KG1 (cell line): ENCODE measurements at regions not wholly inside any gene's neighbourhood (a gene's known extent, or its start where the extent isn't known, plus 50 kb on each side); places are given as distances from the start of the nearest gene placed in this dataset.

Experiments
- DNase-seq: peaks from one replicate; lab custom pipeline; 2025; lab: John Stamatoyannopoulos, UW

DNA sequence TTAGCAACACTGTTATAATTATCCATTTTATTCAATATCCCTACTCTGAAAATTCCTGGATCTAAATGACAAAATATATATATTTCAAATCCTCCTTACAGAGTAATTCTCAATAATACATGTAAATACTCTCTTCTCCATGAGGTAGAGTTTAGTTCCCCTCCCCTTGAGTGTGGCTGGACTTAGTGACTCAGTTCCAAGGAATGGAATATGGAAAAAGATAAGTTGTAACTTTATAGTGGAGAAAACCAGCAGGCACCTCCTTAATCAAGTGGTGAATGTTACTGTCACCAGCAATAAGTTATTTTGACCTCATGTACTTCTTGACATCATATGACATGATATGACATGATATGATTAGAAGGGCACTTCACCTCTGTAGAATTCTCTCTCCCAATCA, 302.0 kb downstream of the RAB28 start:
- no peak for DNase-seq

DNA sequence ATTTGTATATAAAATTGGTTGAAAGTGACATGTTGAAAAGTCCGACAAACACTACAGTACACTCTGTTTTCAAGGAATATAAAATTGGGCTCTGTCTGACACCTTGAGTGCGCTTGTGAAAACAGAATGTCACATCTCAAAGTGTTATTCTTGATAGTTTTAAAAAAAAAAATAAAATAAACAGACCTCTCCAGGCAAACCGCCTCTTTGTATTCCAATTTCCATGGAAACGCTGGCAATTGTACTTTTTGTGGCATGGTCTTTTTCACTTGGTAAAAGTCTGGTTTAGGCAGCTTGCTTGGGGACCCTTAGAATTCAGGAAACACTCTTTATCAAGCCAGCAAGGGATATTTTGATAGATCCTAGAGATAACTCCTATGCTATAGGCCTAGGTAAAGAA, 302.5 kb downstream of the RAB28 start:
- no peak for DNase-seq

DNA sequence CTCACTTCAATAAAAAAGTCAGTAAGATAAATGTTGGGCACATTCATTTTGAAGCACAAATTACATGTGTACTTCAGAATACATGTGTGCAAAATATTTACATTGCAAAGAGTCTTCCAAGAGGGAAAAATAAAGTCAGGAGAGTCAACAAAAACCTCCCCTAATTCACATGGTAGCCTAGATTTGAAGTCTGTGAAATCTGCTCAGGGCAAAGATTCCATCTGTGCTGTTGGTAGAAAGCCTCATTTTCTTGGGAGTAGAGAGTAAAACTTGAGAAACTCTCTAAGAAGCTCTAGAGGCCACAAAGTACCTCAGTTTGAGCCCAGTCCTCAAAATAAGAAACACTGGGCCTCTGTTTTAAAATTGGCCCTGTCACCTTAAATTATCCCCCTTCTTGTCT, 303.4 kb downstream of the RAB28 start:
- no peak for DNase-seq

DNA sequence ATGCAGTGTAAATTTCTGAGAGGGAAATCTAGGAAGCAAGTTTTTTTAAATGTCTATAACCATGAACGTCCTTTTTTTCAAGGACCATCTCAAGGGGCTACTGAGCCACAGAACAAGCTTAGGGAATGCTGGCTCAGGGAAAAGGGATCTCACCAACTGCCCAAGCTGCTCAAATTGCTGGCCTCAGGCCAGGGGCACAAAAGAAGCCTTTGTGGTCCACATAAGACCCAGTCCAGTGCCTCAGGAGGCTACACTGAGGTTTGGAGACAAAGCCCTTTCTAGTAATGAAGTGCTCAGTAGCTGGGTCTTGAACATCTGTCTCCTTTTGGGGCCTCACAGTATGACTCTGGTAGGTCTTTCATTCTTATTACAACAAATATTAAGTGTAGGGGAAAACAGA, 305.5 kb downstream of the RAB28 start:
- no peak for DNase-seq

DNA sequence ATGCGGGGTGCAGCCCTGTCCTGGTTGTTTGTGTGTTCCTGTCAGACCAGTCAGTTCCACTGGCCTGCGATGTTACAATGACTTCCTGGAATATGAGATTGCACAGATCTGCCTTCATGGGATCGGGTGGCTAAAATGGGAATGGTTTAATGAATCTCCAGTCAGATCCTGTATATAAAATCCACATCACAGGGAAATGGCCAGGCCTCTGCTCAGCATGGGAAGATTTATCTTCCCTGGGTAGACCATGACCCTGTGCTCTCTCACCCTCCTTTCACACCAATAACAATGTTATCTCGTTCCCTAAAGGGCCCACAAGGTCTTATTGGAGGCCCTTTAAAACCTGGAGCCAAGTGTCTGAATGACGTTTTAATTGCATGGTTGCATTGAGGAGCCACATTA, 307.4 kb downstream of the RAB28 start:
- no peak for DNase-seq

DNA sequence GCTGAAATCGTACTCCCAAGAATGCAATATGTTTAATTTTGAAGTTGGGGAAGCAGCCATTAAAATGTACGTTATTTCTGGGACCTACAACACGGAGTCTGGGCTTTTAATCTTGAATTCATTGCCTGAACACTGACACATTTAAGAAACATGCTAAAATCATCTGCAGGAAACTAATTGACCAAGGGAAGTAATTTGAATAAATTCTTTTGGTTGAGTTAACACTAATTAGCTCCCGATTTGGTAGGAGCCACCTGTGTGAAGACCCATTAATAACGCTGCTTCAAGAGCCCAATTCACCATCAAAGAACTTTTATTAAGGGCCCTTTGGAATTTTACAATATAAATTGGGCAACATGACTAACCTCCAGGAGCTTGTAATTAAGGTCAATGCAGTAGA, 309.2 kb downstream of the RAB28 start:
- no peak for DNase-seq

DNA sequence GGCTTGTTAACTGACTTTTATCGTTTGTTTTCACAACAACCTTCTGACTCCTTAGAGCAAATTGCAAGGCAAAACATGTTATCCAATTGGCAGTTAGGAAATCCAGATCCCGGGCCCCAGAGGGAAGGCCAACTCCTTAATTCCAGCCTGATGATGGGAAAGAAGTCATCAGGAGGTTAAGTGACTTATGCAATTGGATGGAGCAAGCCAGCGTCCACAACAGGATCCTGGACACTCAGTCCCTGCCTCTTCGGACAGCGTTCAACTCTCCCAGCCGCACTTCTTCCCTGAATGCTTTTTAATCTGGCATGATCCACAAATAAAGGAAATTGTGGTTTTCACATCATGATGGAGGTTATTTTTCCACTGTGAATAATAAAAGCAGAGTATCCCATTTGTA, 310.1 kb downstream of the RAB28 start:
- no peak for DNase-seq

DNA sequence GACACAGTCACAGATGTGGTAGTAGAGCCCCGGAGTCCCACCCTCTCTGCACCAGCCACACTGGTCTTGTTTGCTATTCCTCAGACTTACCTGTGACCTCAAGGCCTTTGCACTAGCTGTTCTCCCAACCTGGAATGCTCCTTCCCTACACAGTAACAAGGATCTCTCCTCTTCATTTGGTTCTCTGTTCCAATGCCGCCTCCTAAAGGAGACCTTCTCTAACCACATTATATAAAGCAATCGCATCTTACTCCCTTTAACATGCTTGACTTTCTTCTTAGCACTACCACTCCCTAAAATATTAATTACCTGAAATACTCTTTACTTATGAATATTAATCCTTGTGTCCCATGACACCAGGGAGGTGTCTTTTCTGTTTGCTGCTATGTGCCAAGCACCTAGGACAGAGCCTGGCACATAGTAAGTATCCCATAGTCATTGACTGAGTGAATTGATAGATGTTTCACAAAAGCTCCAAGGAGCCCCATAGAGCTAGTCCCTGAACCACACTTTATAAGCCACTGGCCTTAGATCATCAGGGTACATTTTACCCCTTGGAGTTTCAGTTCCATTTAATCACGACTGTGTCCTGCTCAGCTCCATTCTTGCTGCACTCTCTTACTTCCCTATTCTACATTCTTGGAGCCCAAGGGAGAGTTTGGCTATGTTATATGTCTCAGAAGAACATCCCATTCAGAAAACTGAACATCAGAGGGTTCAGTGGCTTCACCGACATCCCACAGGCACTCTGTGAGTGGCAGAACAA, 312.7 kb downstream of the RAB28 start:
- DNase-seq: no peak

DNA sequence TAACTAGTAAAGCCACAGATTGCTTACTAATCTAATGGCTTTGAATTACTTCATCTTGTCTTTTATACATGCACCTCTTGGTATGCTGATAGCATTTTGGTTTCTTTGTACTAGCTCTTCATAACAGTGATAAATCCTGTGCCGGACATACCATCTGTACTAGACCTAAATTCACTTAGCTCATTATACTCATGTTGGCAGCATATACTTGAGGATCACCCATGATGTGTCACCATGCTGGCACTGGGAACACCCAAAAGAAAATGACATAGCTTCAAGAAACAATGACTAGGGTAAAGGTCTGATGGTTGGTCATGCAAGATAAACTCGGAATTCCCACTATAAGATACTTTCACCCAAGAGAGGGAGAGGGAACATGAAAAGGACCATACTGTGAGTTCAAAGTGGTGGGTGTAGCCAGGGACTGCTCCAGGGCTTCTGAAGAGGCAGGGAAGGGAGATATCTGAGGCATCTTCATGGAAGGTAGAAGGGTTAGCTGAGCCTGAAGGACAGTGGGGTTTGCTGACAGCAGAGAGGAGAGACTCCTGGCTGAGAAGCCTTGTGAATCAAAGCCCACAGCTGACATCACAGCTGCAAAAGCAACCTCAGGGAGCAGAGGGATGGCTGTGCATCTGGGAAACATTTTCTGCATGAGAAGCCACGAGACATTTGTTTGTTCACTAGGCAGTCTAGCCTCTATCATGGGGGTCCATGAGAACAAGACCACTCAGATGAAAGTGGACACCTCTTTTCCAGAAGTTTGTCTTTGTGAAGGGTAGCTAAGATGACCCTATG, 314.2 kb downstream of the RAB28 start:
- DNase-seq: no peak

DNA sequence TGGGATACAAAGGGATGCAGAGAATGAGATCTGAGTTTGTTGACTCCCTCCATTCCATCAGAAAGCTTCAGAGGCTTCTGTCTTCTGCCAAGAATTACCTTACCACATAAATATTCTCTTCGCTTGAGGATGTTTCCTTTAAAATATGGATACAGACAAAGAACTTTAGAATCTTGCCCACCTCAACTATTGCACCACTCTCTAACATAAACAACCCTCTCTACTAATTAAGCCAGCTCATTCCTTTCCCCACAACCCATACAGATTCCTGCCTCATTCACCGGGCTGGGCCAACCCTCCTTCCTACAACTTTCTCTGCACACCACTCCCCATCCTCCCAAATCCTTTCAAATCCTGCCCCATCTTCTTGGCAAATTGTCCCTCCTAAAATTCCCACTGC, 315.8 kb downstream of the RAB28 start:
- no peak for DNase-seq

DNA sequence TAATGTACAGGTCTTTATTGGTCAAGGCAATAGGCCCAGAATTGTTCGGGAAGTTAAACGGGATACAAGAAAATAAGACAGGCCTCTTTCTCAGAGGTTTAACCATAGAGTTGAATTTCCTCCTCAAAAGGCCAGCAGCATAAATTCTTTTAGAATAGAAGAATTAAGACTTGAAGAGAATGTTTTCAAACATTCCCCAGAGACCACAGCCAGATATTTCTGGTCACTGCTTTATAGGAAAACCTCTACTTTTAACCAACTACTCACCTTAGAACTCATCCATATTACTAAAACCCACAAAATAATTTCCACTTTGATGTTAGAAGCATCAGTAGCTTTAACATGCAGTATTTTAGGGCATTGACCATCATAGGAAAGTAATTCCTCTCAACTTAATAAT, 317.9 kb downstream of the RAB28 start:
- DNase-seq: no peak

DNA sequence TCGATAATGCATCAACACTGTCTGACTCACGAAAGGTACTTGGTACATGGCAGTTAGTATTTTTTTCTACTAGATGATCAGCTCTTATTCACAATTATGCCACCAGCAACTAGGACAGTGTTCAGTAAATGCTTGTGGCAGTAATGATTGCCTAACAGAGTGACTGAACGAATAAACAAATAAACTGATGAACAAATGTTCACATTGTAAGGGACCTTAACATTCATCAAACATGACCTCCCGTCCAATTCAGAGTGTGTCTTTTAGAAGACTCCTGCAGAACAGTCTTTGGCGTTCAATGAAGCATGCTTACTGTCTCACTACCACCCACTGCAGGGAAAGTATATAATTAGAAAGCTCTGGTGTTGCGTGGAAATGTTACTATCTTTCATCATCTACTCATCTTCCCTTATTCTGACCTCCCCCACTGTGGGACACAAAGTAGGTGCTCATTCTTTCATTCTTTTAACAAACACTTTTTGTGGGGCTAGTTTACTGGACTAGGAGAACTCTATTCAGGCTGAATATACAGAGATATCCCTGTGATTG, 319.3 kb downstream of the RAB28 start:
- DNase-seq: no peak

DNA sequence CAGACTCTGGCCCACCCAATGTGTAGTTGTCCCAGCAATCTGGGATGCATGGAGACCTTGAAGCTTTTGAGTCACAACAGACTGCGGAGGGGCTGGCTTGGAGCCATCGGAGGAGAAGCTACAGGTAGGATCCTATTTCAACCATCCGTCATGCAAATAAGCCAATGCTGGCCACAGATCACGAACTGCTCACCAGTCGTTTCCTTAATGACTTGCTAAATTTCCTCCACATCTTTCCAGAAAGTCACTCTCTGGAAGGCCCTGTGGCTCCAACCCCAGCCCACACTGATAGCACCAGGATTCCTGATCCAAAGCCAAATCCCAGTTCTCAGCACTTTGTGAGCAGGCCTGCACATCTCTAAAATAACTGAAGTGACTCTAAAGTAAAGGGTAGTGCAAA, 321.3 kb downstream of the RAB28 start:
- no peak for DNase-seq

DNA sequence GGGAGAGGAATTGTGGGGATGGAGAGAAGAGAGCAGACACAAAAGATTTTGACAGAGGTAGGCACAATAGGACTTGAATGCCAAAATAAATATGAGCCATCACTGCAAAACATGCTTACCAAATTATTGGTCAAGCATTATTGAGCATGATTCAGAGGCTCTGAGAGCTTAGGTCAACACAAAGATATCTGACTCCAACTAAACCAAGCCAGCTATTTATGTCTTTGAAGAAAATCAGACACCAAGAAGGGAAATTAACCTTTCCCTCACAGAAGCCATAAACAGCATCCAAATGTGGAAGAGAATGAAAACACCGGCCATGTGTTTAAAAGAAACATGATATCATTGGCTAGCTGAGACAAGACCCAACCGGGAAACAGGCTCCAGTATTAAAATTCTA, 323.2 kb downstream of the RAB28 start:
- no peak for DNase-seq

DNA sequence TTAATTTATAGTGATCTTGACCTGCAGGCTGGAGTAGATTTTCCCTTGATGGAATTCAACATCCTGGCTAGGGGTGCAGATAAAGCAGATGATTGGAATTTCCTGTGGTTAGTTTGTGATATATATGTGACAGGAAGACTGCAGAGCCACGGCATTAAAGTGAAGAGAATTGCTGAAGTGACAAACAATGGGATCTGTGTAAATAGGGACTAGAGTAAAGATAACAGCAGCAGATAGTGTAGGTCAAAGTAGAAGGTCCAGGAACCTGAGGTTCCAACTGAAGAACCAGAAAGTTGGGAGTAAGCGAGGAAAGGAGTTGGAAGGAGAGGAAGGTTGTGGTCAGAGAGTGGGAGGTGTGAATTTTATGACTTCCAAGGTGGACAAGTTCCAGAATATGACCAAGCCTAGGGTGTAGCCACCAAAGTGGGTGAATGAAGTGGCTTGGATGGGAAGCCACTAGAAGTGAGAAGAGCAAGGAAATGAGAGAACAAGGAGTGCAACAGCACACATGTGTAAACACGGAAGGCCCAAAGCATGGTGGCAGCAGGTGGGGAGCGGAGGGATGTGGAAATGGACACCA, 325.0 kb downstream of the RAB28 start:
- no peak for DNase-seq

DNA sequence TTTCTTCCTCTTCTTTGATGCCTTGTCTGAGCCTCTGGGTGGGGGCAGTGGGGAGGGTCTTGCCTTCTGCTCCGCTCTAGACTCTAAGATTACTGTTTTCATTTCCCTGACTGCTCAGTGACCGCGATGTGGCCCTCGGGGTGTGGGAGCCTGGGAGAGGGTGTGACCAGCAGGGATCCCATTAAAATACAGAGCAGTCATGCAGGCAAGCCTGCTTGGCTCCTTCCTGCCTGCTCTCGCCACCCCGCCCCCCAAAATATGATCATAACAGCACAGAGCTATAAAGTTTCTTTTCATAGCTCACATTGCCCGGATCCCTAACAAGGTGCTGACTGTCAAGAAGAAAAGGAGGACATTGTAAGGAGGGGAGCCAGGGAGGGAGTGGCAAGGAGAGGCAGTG, 332.9 kb downstream of the RAB28 start:
- no peak for DNase-seq

DNA sequence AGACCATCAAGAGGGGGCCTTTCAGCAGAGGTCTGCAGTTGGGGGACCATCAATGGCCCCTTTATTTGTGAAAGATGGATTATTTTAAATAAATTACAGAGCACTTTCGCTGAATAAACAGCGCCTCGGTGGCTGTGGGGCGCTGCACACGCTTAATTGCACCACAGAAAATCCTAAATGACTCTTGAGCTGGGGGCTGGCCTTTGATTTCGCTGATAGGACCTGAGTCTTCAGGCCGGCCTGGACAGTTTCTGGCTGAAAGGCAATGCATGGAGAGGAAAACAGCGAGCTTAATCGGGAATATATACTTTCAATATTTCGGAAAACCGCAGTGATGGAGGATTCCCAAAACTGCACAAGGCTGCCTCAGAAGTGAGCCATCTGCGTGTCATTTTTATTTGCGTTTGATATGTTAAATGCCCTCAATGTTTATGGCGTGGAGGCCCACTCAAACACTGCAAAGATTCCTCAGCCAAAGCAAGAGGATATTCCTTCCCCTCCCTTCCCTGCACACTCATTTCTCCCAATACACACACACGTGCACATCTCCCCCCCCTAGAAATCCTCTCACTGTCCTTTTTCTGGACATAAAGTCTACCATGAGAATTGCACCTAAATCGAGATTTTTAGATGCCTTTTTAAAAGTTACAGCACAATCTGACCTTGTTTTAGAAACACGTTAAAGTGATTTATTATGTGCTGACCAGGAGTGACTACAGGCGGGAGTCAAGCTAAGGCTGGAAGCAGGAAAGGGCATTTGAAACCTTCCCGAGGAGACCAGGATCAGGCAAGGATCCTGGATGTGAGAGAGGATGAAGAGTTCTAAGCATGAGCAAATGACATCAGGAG, 340.7 kb downstream of the RAB28 start:
- DNase-seq: no peak

DNA sequence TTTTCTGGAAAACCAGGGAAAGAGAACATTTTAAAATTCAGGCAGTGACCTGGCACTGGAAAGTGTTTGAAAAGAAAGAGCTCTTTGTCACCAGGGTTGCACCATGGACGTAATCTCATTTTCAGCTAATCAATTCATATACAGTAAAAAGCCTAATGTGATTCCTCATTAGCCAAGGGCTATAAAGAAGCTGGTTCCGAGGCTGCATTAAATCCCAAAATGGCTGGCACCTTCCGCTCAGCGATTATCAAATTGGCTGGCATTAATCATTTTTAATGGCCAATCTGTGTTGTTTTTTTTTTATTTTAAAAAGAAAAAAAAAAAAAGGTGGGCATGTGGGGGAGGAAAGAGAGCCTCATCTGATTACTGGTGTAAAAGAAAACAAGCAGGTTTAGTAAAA, 341.4 kb downstream of the RAB28 start:
- no peak for DNase-seq

DNA sequence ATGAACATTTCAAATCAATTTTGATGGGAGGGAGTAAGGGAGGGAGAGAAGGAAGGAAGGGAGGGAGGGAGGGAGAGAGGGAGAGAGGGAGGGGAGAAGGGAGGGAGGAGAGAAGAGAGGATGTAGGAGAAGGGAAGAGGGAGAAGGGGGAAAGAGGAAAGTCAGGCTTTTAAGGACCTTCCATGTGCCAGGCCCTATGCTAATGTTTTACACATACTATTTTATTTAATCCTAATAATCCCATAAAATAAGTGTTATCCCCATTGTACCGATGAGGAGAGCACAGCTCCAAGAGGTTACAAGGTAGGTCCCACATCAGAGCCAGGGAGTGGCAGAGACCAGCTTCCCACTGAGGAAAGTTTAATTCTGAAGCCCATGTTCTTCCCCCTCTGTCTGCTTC, 341.9 kb downstream of the RAB28 start:
- no peak for DNase-seq

DNA sequence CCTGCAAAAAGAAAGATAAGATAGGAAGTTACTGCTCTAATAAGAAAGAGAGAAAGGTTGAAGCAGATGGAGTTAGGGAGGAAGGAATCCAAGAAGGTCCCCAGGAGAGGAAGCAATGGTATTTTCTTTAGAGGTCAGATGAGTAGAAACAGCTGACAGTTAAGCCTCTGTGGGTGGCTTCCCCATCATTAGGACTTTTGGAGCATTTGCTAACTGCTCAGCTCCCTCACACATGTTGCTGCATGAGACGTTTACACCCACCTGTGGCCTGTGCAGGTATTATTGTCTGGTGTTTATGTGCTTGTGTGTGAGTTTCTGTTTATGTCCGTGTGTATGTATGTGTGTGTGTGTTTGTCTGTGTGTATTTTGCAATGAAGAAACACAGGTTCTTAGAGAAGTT, 346.8 kb downstream of the RAB28 start:
- DNase-seq: no peak

DNA sequence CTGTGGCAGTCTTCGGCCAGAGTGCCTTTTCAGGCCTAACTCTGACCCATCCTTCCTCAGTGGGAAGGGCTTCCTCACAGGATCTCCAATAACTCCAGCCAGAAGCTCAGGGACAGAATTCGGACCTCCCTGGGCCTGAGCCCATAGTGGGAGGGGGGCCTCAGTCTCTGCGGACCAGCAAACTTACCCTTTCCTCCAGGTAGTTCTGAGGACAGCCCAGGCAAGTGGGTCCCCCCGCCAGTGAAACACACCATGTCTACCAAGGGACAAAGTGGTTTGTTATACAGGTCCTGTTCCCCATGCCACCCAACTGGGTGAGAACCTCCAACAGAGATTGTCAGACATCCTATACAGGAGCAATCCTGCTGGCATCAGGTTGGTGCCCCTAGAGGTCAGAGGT, 350.4 kb downstream of the RAB28 start:
- DNase-seq: no peak

DNA sequence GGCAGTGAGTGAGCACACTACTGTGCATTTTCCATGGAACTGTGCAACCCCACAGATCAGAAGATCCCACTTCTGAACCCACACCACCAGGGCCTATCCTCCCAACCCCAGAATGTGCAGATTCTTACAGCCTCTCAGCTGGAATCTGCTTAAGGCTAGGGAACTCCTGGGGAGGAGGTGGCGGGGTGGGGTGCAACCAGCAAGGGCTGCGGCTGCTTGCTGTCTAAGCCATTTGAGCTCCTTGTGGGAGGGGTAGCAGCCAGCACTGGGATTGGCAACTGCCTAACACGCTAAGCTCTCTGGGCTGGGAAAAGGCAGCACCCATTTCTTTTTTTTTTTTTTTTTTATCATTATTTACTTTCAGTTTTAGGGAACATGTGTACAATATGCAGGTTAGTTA, 353.3 kb downstream of the RAB28 start:
- no peak for DNase-seq
